GM10248 (cell line): ENCODE measurements at regions not wholly inside any gene's neighbourhood (a gene's known extent, or its start where the extent isn't known, plus 50 kb on each side); places are given as distances from the start of the nearest gene placed in this dataset.

Experiments used
- CTCF ChIA-PET: fragments of 300-600 bp; sonication (Branson Sonifier 250); formaldehyde crosslinking; extraction: SDS; loops from one replicate; lab custom pipeline; 2021; ENCODE audit warnings: antibody characterized with exemption; lab: Yijun Ruan, JAX
- POLR2A ChIA-PET: fragments of 350-650 bp; sonication (Branson Sonifier 250); formaldehyde crosslinking; extraction: SDS; loops from one replicate; lab custom pipeline; 2020; ENCODE audit warnings: antibody characterized with exemption; lab: Yijun Ruan, JAX
- DNase-seq: peaks from one replicate; pipeline ENCODE4 v3.0.0; 2012; ENCODE audit errors: extremely low spot score
- CTCF ChIP-seq: IDR thresholded peaks from 2 replicates; pipeline ENCODE4 v1.5.1; 2012; ENCODE audit warnings: mild to moderate bottlenecking, low read depth; ENCODE audit errors: extremely low read depth, missing control alignments, control extremely low read depth

- DNase-seq: no peak
- no peak for TF ChIP-seq CTCF
- POLR2A ChIA-PET: no interaction called here
- CTCF ChIA-PET: interaction anchor here (1.0 to 1.5 kb wide), 2 partner anchors 11 to 13 kb away, joined by 4 to 5 read pairs; no protein-coding TSS in a partner anchor
Measured at GRCh38 chr1:14535619-14536355, 62.7 kb upstream of the KAZN start.

- CTCF ChIA-PET: no interaction called here
- DNase-seq: no peak
- POLR2A ChIA-PET: no interaction called here
- TF ChIP-seq CTCF: no peak
Measured at GRCh38 chr1:14538335-14538734, 60.1 kb upstream of the KAZN start.

- ChIA-PET CTCF (no interaction called here), POLR2A (no interaction called here)
- DNase-seq: no peak
- TF ChIP-seq CTCF: no peak
Measured at GRCh38 chr1:14539309-14539708, 59.2 kb upstream of the KAZN start.

- no peak for TF ChIP-seq CTCF
- DNase-seq: no peak
- ChIA-PET POLR2A (no interaction called here), CTCF (no interaction called here)
Measured at GRCh38 chr1:14539953-14540563, 58.4 kb upstream of the KAZN start.

- no peak for TF ChIP-seq CTCF
- no peak for DNase-seq
- POLR2A ChIA-PET: no interaction called here
- CTCF ChIA-PET: interaction anchor here (1.4 kb wide), 1 partner anchor 18 kb away, joined by 5 read pairs; no protein-coding TSS in a partner anchor
Measured at GRCh38 chr1:14541348-14541747, 57.1 kb upstream of the KAZN start.

- TF ChIP-seq CTCF: no peak
- CTCF ChIA-PET: no interaction called here
- POLR2A ChIA-PET: no interaction called here
- no peak for DNase-seq
Measured at GRCh38 chr1:14543191-14543840, 55.2 kb upstream of the KAZN start.
